HFFc6 (cell line): ENCODE measurements at regions not wholly inside any gene's neighbourhood (a gene's known extent, or its start where the extent isn't known, plus 50 kb on each side); places are given as distances from the start of the nearest gene placed in this dataset.

Source experiments
- DNase-seq: peaks from one replicate; pipeline ENCODE4 v3.0.0-alpha.2; 2018
- H3K27ac Mint-ChIP-seq: 2 replicates; pipeline ENCODE4 v1.8.0; 2020; ENCODE audit warnings: mild to moderate bottlenecking, mixed read lengths
- H3K27me3 Mint-ChIP-seq: 2 replicates; pipeline ENCODE4 v1.8.0; 2021; ENCODE audit warnings: mild to moderate bottlenecking, moderate library complexity, mixed read lengths; ENCODE audit not compliant: insufficient read depth
- H3K36me3 Mint-ChIP-seq: 2 replicates; pipeline ENCODE4 v1.8.0; 2021; ENCODE audit warnings: low read depth, mixed read lengths
- H3K4me1 Mint-ChIP-seq: 2 replicates; pipeline ENCODE4 v1.8.0; 2020; ENCODE audit warnings: low read depth, mixed read lengths
- H3K4me3 Mint-ChIP-seq: 2 replicates; pipeline ENCODE4 v1.8.0; 2020; ENCODE audit warnings: mild to moderate bottlenecking, moderate library complexity, mixed read lengths
- H3K9me3 Mint-ChIP-seq: 2 replicates; pipeline ENCODE4 v1.8.0; 2020; ENCODE audit warnings: mild to moderate bottlenecking, mixed read lengths
- TF ChIP-seq, protein P1 (sequence below): fragments of 200-600 bp; sonication (generic); IDR thresholded peaks from 2 replicates; pipeline ENCODE4 v1.5.0; 2021; ENCODE audit warnings: antibody characterized with exemption, mild to moderate bottlenecking

DNA sequence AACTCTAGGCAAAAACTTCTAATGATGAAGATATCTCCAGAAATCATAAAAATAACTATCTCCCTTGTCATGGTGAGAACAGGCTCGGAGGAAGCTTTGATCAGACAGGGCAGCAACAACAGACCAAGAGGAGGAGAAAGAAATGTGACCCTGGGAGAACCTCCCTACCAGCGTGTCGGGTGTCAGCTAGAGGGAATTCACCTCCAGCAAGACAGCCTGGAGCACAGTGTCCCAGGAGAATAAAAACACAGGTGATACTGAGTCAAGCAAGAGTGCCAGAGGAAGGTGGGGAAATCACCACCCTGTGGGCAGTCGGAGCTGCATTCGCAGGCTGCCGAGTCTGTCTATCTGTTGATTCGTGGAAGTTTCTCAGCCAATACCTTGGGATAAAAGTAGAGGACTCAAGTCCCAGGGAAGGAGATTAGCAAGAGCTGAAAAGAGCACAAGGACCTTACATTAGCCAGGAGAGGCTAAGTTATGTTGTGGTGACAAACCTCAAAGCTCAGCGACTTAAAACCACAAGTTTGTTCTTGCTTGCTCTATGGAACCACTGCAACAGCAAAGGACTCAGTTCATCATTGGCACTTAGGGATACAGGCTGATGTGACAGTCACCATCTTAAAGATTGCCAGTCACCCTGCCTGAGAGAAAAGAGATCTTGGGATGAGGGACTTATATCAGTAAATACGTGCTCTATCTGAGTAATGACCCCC is 598.3 kb downstream of the CCDC171 start:
- DNase-seq, result no peak
- Mint-ChIP-seq H3K9me3 (no peaks in the 10 kb centered on the region), H3K4me3 (no peak overlapping the region), H3K4me1 (no peaks in the 10 kb centered on the region), H3K27me3 (peaks cover 10% of the 10 kb centered on the region; the same call in 1 of the 2 replicates), H3K36me3 (no peaks in the 10 kb centered on the region), H3K27ac (no peak overlapping the region)
- TF ChIP-seq, protein P1, sequence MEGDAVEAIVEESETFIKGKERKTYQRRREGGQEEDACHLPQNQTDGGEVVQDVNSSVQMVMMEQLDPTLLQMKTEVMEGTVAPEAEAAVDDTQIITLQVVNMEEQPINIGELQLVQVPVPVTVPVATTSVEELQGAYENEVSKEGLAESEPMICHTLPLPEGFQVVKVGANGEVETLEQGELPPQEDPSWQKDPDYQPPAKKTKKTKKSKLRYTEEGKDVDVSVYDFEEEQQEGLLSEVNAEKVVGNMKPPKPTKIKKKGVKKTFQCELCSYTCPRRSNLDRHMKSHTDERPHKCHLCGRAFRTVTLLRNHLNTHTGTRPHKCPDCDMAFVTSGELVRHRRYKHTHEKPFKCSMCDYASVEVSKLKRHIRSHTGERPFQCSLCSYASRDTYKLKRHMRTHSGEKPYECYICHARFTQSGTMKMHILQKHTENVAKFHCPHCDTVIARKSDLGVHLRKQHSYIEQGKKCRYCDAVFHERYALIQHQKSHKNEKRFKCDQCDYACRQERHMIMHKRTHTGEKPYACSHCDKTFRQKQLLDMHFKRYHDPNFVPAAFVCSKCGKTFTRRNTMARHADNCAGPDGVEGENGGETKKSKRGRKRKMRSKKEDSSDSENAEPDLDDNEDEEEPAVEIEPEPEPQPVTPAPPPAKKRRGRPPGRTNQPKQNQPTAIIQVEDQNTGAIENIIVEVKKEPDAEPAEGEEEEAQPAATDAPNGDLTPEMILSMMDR, result no peak

DNA sequence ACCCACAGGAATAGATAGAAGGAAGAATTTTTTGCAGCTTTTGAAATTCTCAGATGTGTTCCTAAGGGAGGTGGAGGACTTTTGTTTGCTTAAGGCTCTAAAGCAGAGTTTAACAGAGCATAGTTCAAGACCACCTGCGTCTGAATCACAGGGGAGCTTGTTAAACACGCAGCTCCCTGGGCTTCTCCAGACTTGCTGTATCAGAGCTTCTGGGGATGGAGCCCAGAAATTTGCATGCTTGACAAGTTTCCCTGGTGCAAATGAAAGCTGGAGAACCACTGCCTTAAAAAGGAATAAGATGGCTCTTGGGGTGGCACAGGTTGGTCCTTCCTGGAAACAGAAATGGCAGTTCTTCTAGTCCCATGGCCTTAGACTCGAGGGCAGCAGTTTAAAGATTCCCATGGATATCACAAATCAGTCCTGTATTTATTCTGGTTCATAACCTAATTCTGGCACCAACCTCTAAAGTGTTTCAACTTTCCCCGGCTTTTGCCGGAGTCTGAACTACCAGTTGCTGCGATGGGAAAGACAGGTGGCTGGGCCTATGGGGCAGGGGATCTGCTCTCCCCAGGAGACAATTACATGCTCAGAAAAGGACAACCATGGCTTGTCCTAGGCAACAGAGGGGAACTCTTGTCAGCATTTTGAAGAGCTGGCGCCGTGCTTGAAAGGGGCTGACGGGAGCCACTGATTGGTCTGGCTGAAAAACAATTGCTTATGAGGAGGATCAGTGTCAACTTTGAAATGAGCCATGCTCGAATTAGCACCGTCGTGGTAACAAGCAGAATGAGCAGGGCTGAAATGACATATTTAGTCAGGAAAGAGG is 599.6 kb downstream of the CCDC171 start:
- Mint-ChIP-seq H3K4me1 (no peaks in the 10 kb centered on the region), H3K4me3 (no peak overlapping the region), H3K9me3 (no peaks in the 10 kb centered on the region), H3K36me3 (no peaks in the 10 kb centered on the region), H3K27ac (no peak overlapping the region), H3K27me3 (peaks cover 10% of the 10 kb centered on the region; the same call in 1 of the 2 replicates)
- TF ChIP-seq, protein P1, result no peak
- no peak for DNase-seq

DNA sequence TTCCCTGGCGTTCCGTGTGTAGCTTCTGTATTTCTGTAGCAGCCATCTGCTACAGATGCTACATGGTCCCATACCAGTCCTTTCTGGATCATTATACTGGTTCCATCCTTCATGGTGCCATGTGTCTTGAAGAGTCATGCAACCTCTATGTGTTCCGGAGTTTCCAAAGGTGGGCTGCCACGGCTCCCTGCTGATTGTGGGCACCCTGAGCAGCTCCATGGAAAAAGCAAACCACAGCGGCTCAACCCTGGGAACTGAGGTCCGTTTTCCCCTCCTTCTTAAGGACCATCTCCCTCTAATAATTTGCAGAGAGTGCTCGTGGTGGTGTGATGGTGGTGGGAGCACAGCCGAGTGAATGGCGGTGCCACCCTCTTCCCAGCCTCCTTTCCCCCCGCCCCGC is 600.4 kb downstream of the CCDC171 start:
- TF ChIP-seq, protein P1, result no peak
- Mint-ChIP-seq H3K27ac (no peak overlapping the region), H3K4me3 (no peak overlapping the region), H3K27me3 (peaks cover 8% of the 10 kb centered on the region; the same call in 1 of the 2 replicates), H3K9me3 (no peaks in the 10 kb centered on the region), H3K36me3 (no peaks in the 10 kb centered on the region), H3K4me1 (no peaks in the 10 kb centered on the region)
- DNase-seq, result no peak

DNA sequence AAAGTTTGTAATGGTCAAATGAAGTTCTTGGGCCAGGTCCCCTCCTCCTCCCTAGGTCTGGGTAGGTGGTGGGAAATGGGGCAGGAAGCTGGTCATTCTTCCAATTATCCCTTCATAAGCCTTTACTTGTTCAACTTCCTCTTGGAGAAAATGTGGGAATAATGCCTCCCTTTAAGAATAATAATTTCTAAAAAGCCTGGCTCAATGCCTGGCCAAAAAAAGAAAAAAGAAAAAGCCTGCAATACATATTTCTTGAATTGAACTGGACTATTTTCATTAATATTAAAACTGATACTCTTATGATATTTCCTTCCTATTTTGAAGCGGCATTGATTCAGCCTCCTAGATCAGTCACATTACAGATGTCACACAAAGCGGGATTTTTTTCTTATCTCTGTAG is 600.9 kb downstream of the CCDC171 start:
- Mint-ChIP-seq H3K4me3 (no peak overlapping the region), H3K9me3 (no peaks in the 10 kb centered on the region), H3K4me1 (no peaks in the 10 kb centered on the region), H3K27me3 (peaks cover 8% of the 10 kb centered on the region; the same call in 1 of the 2 replicates), H3K36me3 (no peaks in the 10 kb centered on the region), H3K27ac (no peak overlapping the region)
- TF ChIP-seq, protein P1, result no peak
- DNase-seq, result no peak

DNA sequence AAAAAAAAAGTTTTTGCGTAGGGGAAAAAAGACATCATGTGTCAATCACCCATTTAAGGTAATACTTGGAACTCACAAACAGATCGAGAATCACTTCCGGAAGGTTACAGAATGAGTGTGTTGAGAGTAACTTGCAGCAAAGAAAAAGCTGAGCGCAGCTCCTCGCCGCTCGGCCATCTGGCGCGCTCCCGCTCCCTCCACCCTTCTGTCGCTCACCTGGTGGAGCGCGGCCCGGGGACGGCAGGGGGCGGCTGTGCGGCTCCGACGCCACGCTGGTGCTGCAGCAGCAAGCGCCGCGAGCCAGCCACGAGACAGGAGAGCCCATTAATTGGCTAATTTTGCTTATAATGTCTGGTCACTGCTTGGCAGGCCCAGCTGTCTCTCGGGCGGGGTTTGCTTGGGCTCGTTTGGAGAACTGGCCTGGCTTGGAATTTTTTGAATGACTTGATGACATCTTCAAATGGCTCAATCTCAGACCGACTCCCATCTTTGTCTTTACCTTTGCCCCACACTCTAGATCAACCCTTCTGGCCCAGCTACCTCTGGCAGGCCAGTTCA is 601.8 kb downstream of the CCDC171 start:
- Mint-ChIP-seq H3K9me3 (no peaks in the 10 kb centered on the region), H3K4me1 (no peaks in the 10 kb centered on the region), H3K4me3 (no peak overlapping the region), H3K36me3 (no peaks in the 10 kb centered on the region), H3K27ac (no peak overlapping the region), H3K27me3 (peaks cover 8% of the 10 kb centered on the region; the same call in 1 of the 2 replicates)
- TF ChIP-seq, protein P1, result no peak
- no peak for DNase-seq
